ENCODE measurements at regions not wholly inside any gene's neighbourhood (a gene's known extent, or its start where the extent isn't known, plus 50 kb on each side); places are given as distances from the start of the nearest gene placed in this dataset.

DNA sequence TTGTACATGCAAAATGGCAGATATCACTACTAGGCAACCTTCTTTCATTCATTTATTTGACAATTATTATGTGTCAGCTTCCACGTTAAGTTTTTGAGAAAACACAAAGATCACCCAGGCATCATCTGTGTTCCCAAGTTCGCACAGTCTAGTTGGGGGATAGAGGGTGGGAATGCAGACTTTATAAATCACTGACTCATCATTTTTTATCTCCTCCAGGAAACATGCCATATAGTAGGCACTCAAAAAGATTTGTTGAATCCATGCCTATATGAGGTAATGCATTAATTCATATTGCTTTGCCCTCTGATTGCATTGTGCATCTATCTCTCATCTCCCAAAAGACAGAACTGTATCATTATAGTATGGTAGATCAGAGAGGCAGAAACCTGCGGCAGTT, 196.8 kb upstream of the TOX3 start:
- ATAC-seq (no peak), DNase-seq (ENCODE audit: low spot score) (no peak)
- TF ChIP-seq STAT1 (IDR thresholded peaks at IDR 0.05; ENCODE audit: unreplicated experiment): no peak
- no peak for TF ChIP-seq NANOG (IDR thresholded peaks at IDR 0.05; ENCODE audit: borderline replicate concordance)
- TF ChIP-seq, protein P1, sequence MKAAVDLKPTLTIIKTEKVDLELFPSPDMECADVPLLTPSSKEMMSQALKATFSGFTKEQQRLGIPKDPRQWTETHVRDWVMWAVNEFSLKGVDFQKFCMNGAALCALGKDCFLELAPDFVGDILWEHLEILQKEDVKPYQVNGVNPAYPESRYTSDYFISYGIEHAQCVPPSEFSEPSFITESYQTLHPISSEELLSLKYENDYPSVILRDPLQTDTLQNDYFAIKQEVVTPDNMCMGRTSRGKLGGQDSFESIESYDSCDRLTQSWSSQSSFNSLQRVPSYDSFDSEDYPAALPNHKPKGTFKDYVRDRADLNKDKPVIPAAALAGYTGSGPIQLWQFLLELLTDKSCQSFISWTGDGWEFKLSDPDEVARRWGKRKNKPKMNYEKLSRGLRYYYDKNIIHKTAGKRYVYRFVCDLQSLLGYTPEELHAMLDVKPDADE (IDR thresholded peaks at IDR 0.05): no peak
- no peak for TF ChIP-seq POLR2AphosphoS5 (IDR thresholded peaks at IDR 0.05; ENCODE audit: low read depth)
- TF ChIP-seq ZNF114 (CRISPR knock-in tag; IDR thresholded peaks at IDR 0.05): no peak
- no peak for TF ChIP-seq CREB1 (CRISPR knock-in tag; IDR thresholded peaks at IDR 0.05; ENCODE audit: low read depth)
- no peak for TF ChIP-seq EZH2phosphoT487 (IDR thresholded peaks at IDR 0.05; ENCODE audit: unreplicated experiment)
- Mint-ChIP-seq H3K4me1 (peaks cover 15% of the 10 kb centered on the region), H3K4me3 (no peak overlapping the region), H3K27me3 (ENCODE audit: insufficient read depth, low read depth, poor library complexity) (peaks cover 1% of the 10 kb centered on the region), H3K27ac (no peak overlapping the region), H3K36me3 (ENCODE audit: low read depth) (peaks cover 5% of the 10 kb centered on the region; the same call in 1 of the 3 replicates), H3K9me3 (peaks cover 9% of the 10 kb centered on the region)
- no peak overlapping the region for H3K4me2 ChIP-seq
- H2AFZ ChIP-seq: no peak overlapping the region
- no peaks in the 10 kb centered on the region for H4K20me1 ChIP-seq (replicated peaks; ENCODE audit: insufficient read depth)
- H3K4me3 ChIP-seq: no peak overlapping the region
- peaks cover 16% of the 10 kb centered on the region for H3K4me1 ChIP-seq (ENCODE audit: insufficient read depth)
- H3K79me2 ChIP-seq (replicated peaks; ENCODE audit: insufficient read depth): no peaks in the 10 kb centered on the region
- H3K27ac ChIP-seq (ENCODE audit: low read depth): no peak overlapping the region
- no peaks in the 10 kb centered on the region for H3K27me3 ChIP-seq (ENCODE audit: insufficient read depth)
- H3K36me3 ChIP-seq (ENCODE audit: insufficient read depth): no peaks in the 10 kb centered on the region
- no peaks in the 10 kb centered on the region for H3F3A ChIP-seq (replicated peaks; ENCODE audit: low read depth)
- H3K9me2 ChIP-seq (ENCODE audit: insufficient read depth): 0 out of 2 replicates have a peak, but pooled peaks cover 3% of the 10 kb centered on the region

DNA sequence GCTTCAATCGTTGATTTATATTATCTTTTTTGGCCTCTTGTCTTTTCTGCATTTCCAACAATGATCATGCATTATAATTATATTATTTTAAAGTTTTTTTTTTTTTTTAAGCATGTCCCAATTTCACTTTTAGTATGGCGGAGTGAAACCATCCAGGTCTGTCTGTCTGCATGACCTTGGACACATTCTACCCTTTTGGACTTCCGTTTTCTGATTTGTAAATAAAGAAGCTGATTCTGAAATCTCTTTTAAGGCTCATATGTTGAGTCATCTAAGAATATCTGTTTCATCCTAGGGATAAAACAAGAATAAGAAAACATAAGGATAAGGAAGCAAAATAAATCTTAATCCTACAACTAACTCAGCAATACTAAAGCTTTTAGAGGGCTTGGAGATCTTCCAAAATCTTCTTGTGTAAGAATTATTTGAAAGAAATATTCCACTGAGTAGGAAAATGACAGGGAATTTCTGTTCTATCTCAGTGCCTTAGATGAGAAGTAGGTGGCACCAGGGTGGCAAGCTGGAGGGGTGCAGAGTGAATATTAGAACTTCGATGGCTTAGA, 195.7 kb upstream of the TOX3 start:
- peaks cover 16% of the 10 kb centered on the region for H3K4me1 ChIP-seq (ENCODE audit: insufficient read depth)
- H3K4me3 ChIP-seq: no peak overlapping the region
- no peaks in the 10 kb centered on the region for H4K20me1 ChIP-seq (replicated peaks; ENCODE audit: insufficient read depth)
- H3K27ac ChIP-seq (ENCODE audit: low read depth): no peak overlapping the region
- no peak overlapping the region for H3K27ac Mint-ChIP-seq
- peaks cover 14% of the 10 kb centered on the region for H3K9me3 Mint-ChIP-seq
- no peak overlapping the region for H3K4me2 ChIP-seq
- H3K36me3 Mint-ChIP-seq (ENCODE audit: low read depth): peaks cover 6% of the 10 kb centered on the region; the same call in 1 of the 3 replicates
- 0 out of 2 replicates have a peak, but pooled peaks cover 3% of the 10 kb centered on the region for H3K9me2 ChIP-seq (ENCODE audit: insufficient read depth)
- H3K27me3 ChIP-seq (ENCODE audit: insufficient read depth): no peaks in the 10 kb centered on the region
- H3K27me3 Mint-ChIP-seq (ENCODE audit: insufficient read depth, low read depth, poor library complexity): peaks cover 1% of the 10 kb centered on the region
- no peak overlapping the region for H3K4me3 Mint-ChIP-seq
- no peak for ATAC-seq
- H3F3A ChIP-seq (replicated peaks; ENCODE audit: low read depth): no peaks in the 10 kb centered on the region
- H3K4me1 Mint-ChIP-seq: peaks cover 15% of the 10 kb centered on the region
- DNase-seq (ENCODE audit: low spot score): no peak
- H3K79me2 ChIP-seq (replicated peaks; ENCODE audit: insufficient read depth): no peaks in the 10 kb centered on the region
- no peaks in the 10 kb centered on the region for H3K36me3 ChIP-seq (ENCODE audit: insufficient read depth)
- no peak overlapping the region for H2AFZ ChIP-seq
- TF ChIP-seq, protein P1 (IDR thresholded peaks at IDR 0.05): no peak
- TF ChIP-seq NANOG (IDR thresholded peaks at IDR 0.05; ENCODE audit: borderline replicate concordance) (no peak), ZNF114 (CRISPR knock-in tag; IDR thresholded peaks at IDR 0.05) (no peak), EZH2 (IDR thresholded peaks at IDR 0.05; ENCODE audit: low read depth, unreplicated experiment) (no peak), EZH2phosphoT487 (IDR thresholded peaks at IDR 0.05; ENCODE audit: unreplicated experiment) (no peak), POLR2AphosphoS5 (IDR thresholded peaks at IDR 0.05; ENCODE audit: low read depth) (no peak)
- TF ChIP-seq, protein P2, sequence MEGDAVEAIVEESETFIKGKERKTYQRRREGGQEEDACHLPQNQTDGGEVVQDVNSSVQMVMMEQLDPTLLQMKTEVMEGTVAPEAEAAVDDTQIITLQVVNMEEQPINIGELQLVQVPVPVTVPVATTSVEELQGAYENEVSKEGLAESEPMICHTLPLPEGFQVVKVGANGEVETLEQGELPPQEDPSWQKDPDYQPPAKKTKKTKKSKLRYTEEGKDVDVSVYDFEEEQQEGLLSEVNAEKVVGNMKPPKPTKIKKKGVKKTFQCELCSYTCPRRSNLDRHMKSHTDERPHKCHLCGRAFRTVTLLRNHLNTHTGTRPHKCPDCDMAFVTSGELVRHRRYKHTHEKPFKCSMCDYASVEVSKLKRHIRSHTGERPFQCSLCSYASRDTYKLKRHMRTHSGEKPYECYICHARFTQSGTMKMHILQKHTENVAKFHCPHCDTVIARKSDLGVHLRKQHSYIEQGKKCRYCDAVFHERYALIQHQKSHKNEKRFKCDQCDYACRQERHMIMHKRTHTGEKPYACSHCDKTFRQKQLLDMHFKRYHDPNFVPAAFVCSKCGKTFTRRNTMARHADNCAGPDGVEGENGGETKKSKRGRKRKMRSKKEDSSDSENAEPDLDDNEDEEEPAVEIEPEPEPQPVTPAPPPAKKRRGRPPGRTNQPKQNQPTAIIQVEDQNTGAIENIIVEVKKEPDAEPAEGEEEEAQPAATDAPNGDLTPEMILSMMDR (conservative IDR thresholded peaks at IDR 0.05; ENCODE audit: low read depth in 2 of 2): no peak
- TF ChIP-seq, protein P3, sequence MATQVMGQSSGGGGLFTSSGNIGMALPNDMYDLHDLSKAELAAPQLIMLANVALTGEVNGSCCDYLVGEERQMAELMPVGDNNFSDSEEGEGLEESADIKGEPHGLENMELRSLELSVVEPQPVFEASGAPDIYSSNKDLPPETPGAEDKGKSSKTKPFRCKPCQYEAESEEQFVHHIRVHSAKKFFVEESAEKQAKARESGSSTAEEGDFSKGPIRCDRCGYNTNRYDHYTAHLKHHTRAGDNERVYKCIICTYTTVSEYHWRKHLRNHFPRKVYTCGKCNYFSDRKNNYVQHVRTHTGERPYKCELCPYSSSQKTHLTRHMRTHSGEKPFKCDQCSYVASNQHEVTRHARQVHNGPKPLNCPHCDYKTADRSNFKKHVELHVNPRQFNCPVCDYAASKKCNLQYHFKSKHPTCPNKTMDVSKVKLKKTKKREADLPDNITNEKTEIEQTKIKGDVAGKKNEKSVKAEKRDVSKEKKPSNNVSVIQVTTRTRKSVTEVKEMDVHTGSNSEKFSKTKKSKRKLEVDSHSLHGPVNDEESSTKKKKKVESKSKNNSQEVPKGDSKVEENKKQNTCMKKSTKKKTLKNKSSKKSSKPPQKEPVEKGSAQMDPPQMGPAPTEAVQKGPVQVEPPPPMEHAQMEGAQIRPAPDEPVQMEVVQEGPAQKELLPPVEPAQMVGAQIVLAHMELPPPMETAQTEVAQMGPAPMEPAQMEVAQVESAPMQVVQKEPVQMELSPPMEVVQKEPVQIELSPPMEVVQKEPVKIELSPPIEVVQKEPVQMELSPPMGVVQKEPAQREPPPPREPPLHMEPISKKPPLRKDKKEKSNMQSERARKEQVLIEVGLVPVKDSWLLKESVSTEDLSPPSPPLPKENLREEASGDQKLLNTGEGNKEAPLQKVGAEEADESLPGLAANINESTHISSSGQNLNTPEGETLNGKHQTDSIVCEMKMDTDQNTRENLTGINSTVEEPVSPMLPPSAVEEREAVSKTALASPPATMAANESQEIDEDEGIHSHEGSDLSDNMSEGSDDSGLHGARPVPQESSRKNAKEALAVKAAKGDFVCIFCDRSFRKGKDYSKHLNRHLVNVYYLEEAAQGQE (IDR thresholded peaks at IDR 0.05; ENCODE audit: unreplicated experiment): no peak

Measured in GM23338 (cell line).